WTC11 (cell line): ENCODE measurements at regions not wholly inside any gene's neighbourhood (a gene's known extent, or its start where the extent isn't known, plus 50 kb on each side); places are given as distances from the start of the nearest gene placed in this dataset.
A peak's percentile ranks its signal among the peaks of the same experiment; 100 is the strongest.

Experiments
- ATAC-seq: fragments of 200-7000 bp; cut with Tn5 transposase; 2 replicates; pipeline ENCODE4 v1.10.0; 2021; ENCODE audit warnings: mild to moderate bottlenecking, moderate library complexity
- CTCF ChIA-PET: fragments of 300-600 bp; sonication (Branson Sonifier 250); formaldehyde crosslinking; loops from one replicate; lab custom pipeline; 2021; ENCODE audit warnings: antibody characterized with exemption; lab: Charles Lee
- POLR2A ChIA-PET: fragments of 350-600 bp; sonication (Branson Sonifier 250); formaldehyde crosslinking; loops from one replicate; lab custom pipeline; 2021; ENCODE audit warnings: antibody characterized with exemption; lab: Charles Lee
- DNase-seq: peaks from one replicate; pipeline ENCODE4 v3.0.0; 2021; ENCODE audit warnings: low spot score
- H3K27ac Mint-ChIP-seq: 2 replicates; pipeline ENCODE4 v1.8.0; 2021; ENCODE audit warnings: mixed read lengths
- H3K27me3 Mint-ChIP-seq: 2 replicates; pipeline ENCODE4 v1.8.0; 2021; ENCODE audit warnings: low read depth, mild to moderate bottlenecking, moderate library complexity, mixed read lengths
- H3K36me3 Mint-ChIP-seq: 2 replicates; pipeline ENCODE4 v1.8.0; 2021; ENCODE audit warnings: mixed read lengths
- H3K4me1 Mint-ChIP-seq: 2 replicates; pipeline ENCODE4 v1.8.0; 2022; ENCODE audit warnings: mixed read lengths
- H3K4me3 Mint-ChIP-seq: 2 replicates; pipeline ENCODE4 v1.8.0; 2021; ENCODE audit warnings: mild to moderate bottlenecking, moderate library complexity, mixed read lengths
- H3K9me3 Mint-ChIP-seq: 2 replicates; pipeline ENCODE4 v1.8.0; 2021; ENCODE audit warnings: mixed read lengths
- CDX4 ChIP-seq: fragments of 250-450 bp; sonication (Bioruptor Pico); IDR thresholded peaks from 2 replicates; pipeline ENCODE4 v1.9.0; 2021; ENCODE audit warnings: moderate library complexity, mild to moderate bottlenecking, inconsistent platforms, borderline replicate concordance
- FOXK1 ChIP-seq: sonication (generic); formaldehyde crosslinking; IDR thresholded peaks from 2 replicates; pipeline ENCODE4 v1.8.0; 2022; ENCODE audit warnings: mild to moderate bottlenecking, moderate library complexity, missing genetic modification reagents
- GABPB1 ChIP-seq: sonication (generic); formaldehyde crosslinking; IDR thresholded peaks from 2 replicates; pipeline ENCODE4 v1.8.1; 2023; ENCODE audit warnings: mild to moderate bottlenecking, missing genetic modification reagents
- GRHL2 ChIP-seq: fragments of 250-450 bp; sonication (Bioruptor Pico); IDR thresholded peaks from 2 replicates; pipeline ENCODE4 v1.8.0; 2022; ENCODE audit warnings: mild to moderate bottlenecking, moderate library complexity; ENCODE audit not compliant: insufficient replicate concordance, severe bottlenecking
- JUN ChIP-seq: sonication (generic); formaldehyde crosslinking; IDR thresholded peaks from 2 replicates; pipeline ENCODE4 v1.8.0; 2023; ENCODE audit warnings: mild to moderate bottlenecking, missing genetic modification reagents
- NR2C2 ChIP-seq: sonication (generic); formaldehyde crosslinking; IDR thresholded peaks from 2 replicates; pipeline ENCODE4 v1.8.0; 2022; ENCODE audit warnings: mild to moderate bottlenecking, missing genetic modification reagents
- RELA ChIP-seq: sonication (generic); formaldehyde crosslinking; IDR thresholded peaks from 2 replicates; pipeline ENCODE4 v1.8.1; 2022; ENCODE audit warnings: missing genetic modification reagents, mild to moderate bottlenecking, borderline replicate concordance
- ZNF138 ChIP-seq: sonication (generic); formaldehyde crosslinking; conservative IDR thresholded peaks from 2 replicates; pipeline ENCODE4 v1.8.1; 2022; ENCODE audit warnings: mild to moderate bottlenecking, moderate library complexity, missing genetic modification reagents
- TF ChIP-seq, protein P1 (sequence below): sonication (generic); formaldehyde crosslinking; IDR thresholded peaks from 2 replicates; pipeline ENCODE4 v1.8.0; 2022; ENCODE audit warnings: missing genetic modification reagents
- TF ChIP-seq, protein P2 (sequence below): fragments of 250-450 bp; sonication (Bioruptor Pico); IDR thresholded peaks from 2 replicates; pipeline ENCODE4 v2.1.2; 2022; ENCODE audit warnings: mild to moderate bottlenecking, moderate library complexity
- TF ChIP-seq, protein P3 (sequence below): sonication (generic); formaldehyde crosslinking; IDR thresholded peaks from 2 replicates; pipeline ENCODE4 v1.8.1; 2023; ENCODE audit warnings: mild to moderate bottlenecking, missing genetic modification reagents, borderline replicate concordance

DNA sequence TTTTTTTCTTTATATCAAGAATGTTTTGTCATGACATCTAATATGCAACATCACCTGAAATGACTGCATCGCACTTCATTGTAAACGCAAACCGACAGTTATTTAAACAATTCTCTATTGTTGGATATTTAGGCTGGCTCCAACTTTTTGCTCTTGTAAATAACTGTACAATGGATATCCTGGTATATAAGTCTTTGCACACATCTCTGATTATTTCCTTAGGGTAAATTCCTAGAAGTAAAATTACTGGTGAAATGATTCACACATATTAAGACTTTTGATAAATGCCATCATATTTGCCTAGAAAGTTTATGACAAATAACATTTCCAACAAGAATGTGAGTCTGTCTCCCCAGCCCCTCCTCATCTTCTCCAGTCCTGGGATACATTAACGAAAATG lies 154.7 kb downstream of the TFAP2C start (continued):
- TF ChIP-seq, protein P1, sequence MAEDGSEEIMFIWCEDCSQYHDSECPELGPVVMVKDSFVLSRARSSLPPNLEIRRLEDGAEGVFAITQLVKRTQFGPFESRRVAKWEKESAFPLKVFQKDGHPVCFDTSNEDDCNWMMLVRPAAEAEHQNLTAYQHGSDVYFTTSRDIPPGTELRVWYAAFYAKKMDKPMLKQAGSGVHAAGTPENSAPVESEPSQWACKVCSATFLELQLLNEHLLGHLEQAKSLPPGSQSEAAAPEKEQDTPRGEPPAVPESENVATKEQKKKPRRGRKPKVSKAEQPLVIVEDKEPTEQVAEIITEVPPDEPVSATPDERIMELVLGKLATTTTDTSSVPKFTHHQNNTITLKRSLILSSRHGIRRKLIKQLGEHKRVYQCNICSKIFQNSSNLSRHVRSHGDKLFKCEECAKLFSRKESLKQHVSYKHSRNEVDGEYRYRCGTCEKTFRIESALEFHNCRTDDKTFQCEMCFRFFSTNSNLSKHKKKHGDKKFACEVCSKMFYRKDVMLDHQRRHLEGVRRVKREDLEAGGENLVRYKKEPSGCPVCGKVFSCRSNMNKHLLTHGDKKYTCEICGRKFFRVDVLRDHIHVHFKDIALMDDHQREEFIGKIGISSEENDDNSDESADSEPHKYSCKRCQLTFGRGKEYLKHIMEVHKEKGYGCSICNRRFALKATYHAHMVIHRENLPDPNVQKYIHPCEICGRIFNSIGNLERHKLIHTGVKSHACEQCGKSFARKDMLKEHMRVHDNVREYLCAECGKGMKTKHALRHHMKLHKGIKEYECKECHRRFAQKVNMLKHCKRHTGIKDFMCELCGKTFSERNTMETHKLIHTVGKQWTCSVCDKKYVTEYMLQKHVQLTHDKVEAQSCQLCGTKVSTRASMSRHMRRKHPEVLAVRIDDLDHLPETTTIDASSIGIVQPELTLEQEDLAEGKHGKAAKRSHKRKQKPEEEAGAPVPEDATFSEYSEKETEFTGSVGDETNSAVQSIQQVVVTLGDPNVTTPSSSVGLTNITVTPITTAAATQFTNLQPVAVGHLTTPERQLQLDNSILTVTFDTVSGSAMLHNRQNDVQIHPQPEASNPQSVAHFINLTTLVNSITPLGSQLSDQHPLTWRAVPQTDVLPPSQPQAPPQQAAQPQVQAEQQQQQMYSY (CRISPR knock-in tag): no peak
- no peak for TF ChIP-seq CDX4 (CRISPR knock-in tag)
- TF ChIP-seq, protein P2, sequence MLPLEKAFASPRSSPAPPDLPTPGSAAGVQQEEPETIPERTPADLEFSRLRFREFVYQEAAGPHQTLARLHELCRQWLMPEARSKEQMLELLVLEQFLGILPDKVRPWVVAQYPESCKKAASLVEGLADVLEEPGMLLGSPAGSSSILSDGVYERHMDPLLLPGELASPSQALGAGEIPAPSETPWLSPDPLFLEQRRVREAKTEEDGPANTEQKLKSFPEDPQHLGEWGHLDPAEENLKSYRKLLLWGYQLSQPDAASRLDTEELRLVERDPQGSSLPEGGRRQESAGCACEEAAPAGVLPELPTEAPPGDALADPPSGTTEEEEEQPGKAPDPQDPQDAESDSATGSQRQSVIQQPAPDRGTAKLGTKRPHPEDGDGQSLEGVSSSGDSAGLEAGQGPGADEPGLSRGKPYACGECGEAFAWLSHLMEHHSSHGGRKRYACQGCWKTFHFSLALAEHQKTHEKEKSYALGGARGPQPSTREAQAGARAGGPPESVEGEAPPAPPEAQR (CRISPR knock-in tag): no peak
- no peak for TF ChIP-seq JUN

DNA sequence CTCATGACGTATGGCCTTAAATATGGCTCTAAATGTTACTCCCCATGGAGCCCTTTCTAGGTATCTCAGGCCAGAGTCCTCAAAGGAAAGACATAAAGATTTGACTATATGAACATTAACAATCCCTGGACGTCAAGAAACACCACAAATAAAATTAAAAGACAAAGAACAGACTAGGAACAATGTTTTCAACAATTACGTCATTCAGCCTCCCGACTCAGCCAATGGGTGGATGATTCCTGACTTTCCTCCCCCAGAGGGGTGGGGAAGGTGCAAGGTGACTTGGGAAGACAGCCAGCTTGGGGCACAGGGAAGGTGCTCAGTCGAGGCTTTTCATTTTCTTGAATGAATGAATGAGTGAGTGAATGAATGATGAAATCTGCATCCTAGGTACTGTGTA lies 157.4 kb downstream of the TFAP2C start:
- ChIA-PET POLR2A (no interaction called here), CTCF (interaction anchor here (1.1 kb wide), 1 partner anchor 157 kb away, joined by 3 read pairs; no protein-coding TSS in a partner anchor)
- Mint-ChIP-seq H3K4me1 (peaks cover 19% of the 10 kb centered on the region), H3K4me3 (no peak overlapping the region), H3K27ac (no peak overlapping the region)
- ATAC-seq (no peak), DNase-seq (no peak)
- TF ChIP-seq RELA (no peak), GRHL2 (CRISPR knock-in tag) (no peak), NR2C2 (CRISPR knock-in tag) (no peak), ZNF138 (no peak)
- TF ChIP-seq, protein P3, sequence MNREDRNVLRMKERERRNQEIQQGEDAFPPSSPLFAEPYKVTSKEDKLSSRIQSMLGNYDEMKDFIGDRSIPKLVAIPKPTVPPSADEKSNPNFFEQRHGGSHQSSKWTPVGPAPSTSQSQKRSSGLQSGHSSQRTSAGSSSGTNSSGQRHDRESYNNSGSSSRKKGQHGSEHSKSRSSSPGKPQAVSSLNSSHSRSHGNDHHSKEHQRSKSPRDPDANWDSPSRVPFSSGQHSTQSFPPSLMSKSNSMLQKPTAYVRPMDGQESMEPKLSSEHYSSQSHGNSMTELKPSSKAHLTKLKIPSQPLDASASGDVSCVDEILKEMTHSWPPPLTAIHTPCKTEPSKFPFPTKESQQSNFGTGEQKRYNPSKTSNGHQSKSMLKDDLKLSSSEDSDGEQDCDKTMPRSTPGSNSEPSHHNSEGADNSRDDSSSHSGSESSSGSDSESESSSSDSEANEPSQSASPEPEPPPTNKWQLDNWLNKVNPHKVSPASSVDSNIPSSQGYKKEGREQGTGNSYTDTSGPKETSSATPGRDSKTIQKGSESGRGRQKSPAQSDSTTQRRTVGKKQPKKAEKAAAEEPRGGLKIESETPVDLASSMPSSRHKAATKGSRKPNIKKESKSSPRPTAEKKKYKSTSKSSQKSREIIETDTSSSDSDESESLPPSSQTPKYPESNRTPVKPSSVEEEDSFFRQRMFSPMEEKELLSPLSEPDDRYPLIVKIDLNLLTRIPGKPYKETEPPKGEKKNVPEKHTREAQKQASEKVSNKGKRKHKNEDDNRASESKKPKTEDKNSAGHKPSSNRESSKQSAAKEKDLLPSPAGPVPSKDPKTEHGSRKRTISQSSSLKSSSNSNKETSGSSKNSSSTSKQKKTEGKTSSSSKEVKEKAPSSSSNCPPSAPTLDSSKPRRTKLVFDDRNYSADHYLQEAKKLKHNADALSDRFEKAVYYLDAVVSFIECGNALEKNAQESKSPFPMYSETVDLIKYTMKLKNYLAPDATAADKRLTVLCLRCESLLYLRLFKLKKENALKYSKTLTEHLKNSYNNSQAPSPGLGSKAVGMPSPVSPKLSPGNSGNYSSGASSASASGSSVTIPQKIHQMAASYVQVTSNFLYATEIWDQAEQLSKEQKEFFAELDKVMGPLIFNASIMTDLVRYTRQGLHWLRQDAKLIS (CRISPR knock-in tag): no peak
- TF ChIP-seq, all 79 proteins: peak for 0
- Mint-ChIP-seq H3K27me3 (peaks cover 2% of the 10 kb centered on the region; the same call in 1 of the 2 replicates), H3K9me3 (no peaks in the 10 kb centered on the region), H3K36me3 (no peaks in the 10 kb centered on the region)

- 0 out of 2 replicates have a peak overlapping the region, but pooled peaks have one; percentile 37 for H3K27ac Mint-ChIP-seq
- ATAC-seq (no peak), DNase-seq (no peak)
- ChIA-PET POLR2A (no interaction called here), CTCF (no interaction called here)
- TF ChIP-seq FOXK1: no peak
- 0 out of 2 replicates have a peak, but pooled peaks have one; percentile 35 for TF ChIP-seq GABPB1 (CRISPR knock-in tag)
- no peak overlapping the region for H3K4me3 Mint-ChIP-seq
- H3K27me3 Mint-ChIP-seq: peaks cover 6% of the 10 kb centered on the region
- H3K9me3 Mint-ChIP-seq: no peaks in the 10 kb centered on the region
- no peaks in the 10 kb centered on the region for H3K36me3 Mint-ChIP-seq
- peaks cover 13% of the 10 kb centered on the region for H3K4me1 Mint-ChIP-seq
Measured at GRCh38 chr20:56788041-56788670, 159.1 kb downstream of the TFAP2C start.
